ENCODE measurements at regions not wholly inside any gene's neighbourhood (a gene's known extent, or its start where the extent isn't known, plus 50 kb on each side); places are given as distances from the start of the nearest gene placed in this dataset.

GRCh38 chr2:234134496-234134895 is 84.0 kb downstream of the SPP2 start:
- Histone ChIP-seq H3K4me1 (ENCODE audit: control insufficient read depth, insufficient read depth, low read length) (no peaks in the 10 kb centered on the region), H3K9ac (ENCODE audit: low read length) (no peak overlapping the region), H3K27me3 (ENCODE audit: control insufficient read depth, insufficient read depth, low read length) (no peaks in the 10 kb centered on the region), H3K36me3 (ENCODE audit: control insufficient read depth, insufficient read depth, low read length) (no peaks in the 10 kb centered on the region), H3K4me3 (ENCODE audit: low read length) (no peak overlapping the region), H3K27ac (ENCODE audit: low read depth, low read length) (no peak overlapping the region)

GRCh38 chr2:234133004-234133403 is 82.5 kb downstream of the SPP2 start:
- H3K36me3 ChIP-seq (ENCODE audit: control insufficient read depth, insufficient read depth, low read length), result no peaks in the 10 kb centered on the region
- no peaks in the 10 kb centered on the region for H3K27me3 ChIP-seq (ENCODE audit: control insufficient read depth, insufficient read depth, low read length)
- H3K9ac ChIP-seq (ENCODE audit: low read length), result no peak overlapping the region
- no peak overlapping the region for H3K27ac ChIP-seq (ENCODE audit: low read depth, low read length)
- H3K4me1 ChIP-seq (ENCODE audit: control insufficient read depth, insufficient read depth, low read length), result no peaks in the 10 kb centered on the region
- no peak overlapping the region for H3K4me3 ChIP-seq (ENCODE audit: low read length)

DNA sequence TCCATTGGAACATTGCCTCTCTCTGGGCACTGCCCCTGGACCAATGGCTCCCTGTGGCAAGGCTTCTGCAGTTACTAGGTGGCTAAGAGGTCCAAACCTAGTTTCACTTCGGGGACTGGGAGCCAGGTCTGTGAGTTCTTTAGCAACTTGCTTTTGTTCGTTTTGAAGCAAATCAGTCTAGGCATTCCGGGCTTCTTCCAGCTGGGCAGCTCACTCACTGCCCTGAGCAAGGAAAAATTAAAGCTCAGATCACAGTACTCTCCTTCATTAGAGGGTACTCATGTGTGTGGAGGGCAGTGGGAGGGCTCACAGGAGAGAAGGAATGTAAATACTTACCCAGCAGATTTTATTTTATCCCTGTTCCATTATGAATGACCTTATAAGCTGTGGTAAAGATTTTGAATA is 80.3 kb downstream of the SPP2 start:
- Histone ChIP-seq H3K4me3 (ENCODE audit: low read length) (no peak overlapping the region), H3K36me3 (ENCODE audit: control insufficient read depth, insufficient read depth, low read length) (no peaks in the 10 kb centered on the region), H3K4me1 (ENCODE audit: control insufficient read depth, insufficient read depth, low read length) (no peaks in the 10 kb centered on the region), H3K27ac (ENCODE audit: low read depth, low read length) (no peak overlapping the region), H3K27me3 (ENCODE audit: control insufficient read depth, insufficient read depth, low read length) (no peaks in the 10 kb centered on the region), H3K9ac (ENCODE audit: low read length) (no peak overlapping the region)

DNA sequence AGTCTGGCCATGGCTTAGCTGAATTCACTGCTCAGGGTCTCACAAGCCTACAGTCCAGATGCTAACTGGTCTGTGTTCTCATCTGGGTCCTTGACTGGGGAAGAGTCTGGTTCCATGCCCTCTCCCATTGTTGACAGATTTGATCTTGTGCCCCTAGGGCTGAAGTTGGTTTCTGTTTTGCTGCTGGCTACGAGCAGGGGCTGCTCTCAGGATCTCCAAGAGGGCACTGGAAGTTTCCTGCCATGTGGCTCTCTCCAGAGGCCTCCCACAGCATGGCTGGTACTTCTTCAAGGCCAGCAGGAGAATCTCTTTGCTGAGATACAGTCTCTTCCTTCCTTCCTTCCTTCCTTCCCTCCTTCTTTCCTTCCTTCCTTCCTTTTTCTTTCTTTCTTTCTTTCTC is 78.1 kb downstream of the SPP2 start:
- Histone ChIP-seq H3K4me3 (ENCODE audit: low read length) (no peak overlapping the region), H3K27me3 (ENCODE audit: control insufficient read depth, insufficient read depth, low read length) (no peaks in the 10 kb centered on the region), H3K36me3 (ENCODE audit: control insufficient read depth, insufficient read depth, low read length) (no peaks in the 10 kb centered on the region), H3K4me1 (ENCODE audit: control insufficient read depth, insufficient read depth, low read length) (no peaks in the 10 kb centered on the region), H3K9ac (ENCODE audit: low read length) (no peak overlapping the region), H3K27ac (ENCODE audit: low read depth, low read length) (no peak overlapping the region)
